Mucosa of descending colon (tissue), 3 donors: ENCODE measurements at regions not wholly inside any gene's neighbourhood (a gene's known extent, or its start where the extent isn't known, plus 50 kb on each side); places are given as distances from the start of the nearest gene placed in this dataset.
A peak's percentile ranks its signal among the peaks of the same experiment; 100 is the strongest.

Experiments used
- ATAC-seq: fragments of 200-7000 bp; cut with Tn5 transposase; one replicate; pipeline ENCODE4 v1.9.1; 2020; ENCODE audit warnings: mild to moderate bottlenecking, moderate library complexity
- DNase-seq, 3 donors: peaks; one replicate each; pipeline ENCODE4 v3.0.0-alpha.2; 2020
- H3K36me3 ChIP-seq: fragments of 200-600 bp; one replicate; pipeline ENCODE4 v1.8.0; 2021; ENCODE audit warnings: low read depth, mild to moderate bottlenecking
- H3K4me1 ChIP-seq: fragments of 200-600 bp; one replicate; pipeline ENCODE4 v1.8.0; 2021; ENCODE audit warnings: low read depth, mild to moderate bottlenecking
- H3K4me3 ChIP-seq: fragments of 200-600 bp; one replicate; pipeline ENCODE4 v1.8.0; 2021; ENCODE audit warnings: mild to moderate bottlenecking
- H3K9me3 ChIP-seq: fragments of 200-600 bp; one replicate; pipeline ENCODE4 v1.8.0; 2021; ENCODE audit warnings: mild to moderate bottlenecking
- intact Hi-C, 2 donors: fragments of 100-400 bp; cut with DNase I in 1 of 2; cut with micrococcal nuclease in 1 of 2; formaldehyde crosslinking; loops; one replicate each; pipeline versions ENCODE4 v1.11.0 to v1.11.1; 2022; cut with DNase I, micrococcal nuclease
- TF ChIP-seq, protein P1 (sequence below): fragments of 200-600 bp; IDR thresholded peaks from one replicate; pipeline ENCODE4 v1.8.0; 2022; ENCODE audit warnings: antibody characterized with exemption, mild to moderate bottlenecking
- donor health status: DM: no; HTN: no; CAD: no; lungs with moderate emphysema.
- donor health status: DM: no; HTN: no; CAD: no.
- donor health status: DM: no; HTN: yes; CAD: no.

DNA sequence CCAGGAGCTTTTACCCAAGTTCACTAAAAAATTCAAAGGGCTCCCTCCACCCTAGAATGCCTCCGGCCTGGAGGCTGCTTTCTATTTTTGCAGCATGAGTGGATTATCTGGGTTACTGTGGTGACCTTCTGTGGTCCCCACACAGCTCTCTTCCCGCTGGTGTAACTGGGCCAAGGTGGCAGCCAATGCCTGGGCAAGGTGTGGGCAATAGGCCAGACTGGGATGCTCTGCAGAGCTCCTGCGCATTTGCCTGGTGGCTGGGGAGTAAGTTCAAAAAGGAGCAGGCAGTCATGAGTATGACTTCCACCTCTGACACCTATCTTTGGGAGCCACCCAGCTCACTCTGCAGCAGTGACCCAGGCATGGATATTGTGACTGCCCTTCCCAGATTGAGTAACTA is 130.5 kb upstream of the SPRED2 start:
- intact Hi-C loops, result no loop called here
- ATAC-seq, result no peak

DNA sequence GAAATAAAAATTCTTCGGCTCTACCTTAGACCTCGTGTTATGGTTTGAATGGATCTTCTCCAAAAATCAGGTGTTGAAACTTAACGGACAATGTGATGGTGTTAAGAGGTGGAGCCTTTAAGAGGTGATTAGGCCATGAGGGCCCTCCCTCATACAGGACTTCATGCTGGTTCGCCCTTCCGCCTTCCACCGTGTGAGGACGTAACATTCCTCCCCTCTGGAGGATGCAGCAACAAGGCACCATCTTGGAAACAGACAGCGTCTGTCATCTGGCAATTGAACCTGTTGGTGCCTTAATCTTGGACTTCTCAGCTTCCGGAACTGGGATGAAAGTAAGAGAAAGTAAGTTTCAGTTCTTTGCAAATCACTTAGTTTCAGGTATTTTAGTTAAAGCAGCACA is 126.3 kb upstream of the SPRED2 start:
- Histone ChIP-seq H3K9me3 (no peaks in the 10 kb centered on the region), H3K4me1 (no peaks in the 10 kb centered on the region), H3K36me3 (no peaks in the 10 kb centered on the region), H3K4me3 (no peak overlapping the region)
- no peak for DNase-seq
- TF ChIP-seq, protein P1, sequence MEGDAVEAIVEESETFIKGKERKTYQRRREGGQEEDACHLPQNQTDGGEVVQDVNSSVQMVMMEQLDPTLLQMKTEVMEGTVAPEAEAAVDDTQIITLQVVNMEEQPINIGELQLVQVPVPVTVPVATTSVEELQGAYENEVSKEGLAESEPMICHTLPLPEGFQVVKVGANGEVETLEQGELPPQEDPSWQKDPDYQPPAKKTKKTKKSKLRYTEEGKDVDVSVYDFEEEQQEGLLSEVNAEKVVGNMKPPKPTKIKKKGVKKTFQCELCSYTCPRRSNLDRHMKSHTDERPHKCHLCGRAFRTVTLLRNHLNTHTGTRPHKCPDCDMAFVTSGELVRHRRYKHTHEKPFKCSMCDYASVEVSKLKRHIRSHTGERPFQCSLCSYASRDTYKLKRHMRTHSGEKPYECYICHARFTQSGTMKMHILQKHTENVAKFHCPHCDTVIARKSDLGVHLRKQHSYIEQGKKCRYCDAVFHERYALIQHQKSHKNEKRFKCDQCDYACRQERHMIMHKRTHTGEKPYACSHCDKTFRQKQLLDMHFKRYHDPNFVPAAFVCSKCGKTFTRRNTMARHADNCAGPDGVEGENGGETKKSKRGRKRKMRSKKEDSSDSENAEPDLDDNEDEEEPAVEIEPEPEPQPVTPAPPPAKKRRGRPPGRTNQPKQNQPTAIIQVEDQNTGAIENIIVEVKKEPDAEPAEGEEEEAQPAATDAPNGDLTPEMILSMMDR, result no peak
- intact Hi-C loops, result no loop called here
- no peak for ATAC-seq

More for the DNA sequence above, 130.5 kb upstream of the SPRED2 start:
- H3K36me3 ChIP-seq, result no peaks in the 10 kb centered on the region
- H3K9me3 ChIP-seq, result no peaks in the 10 kb centered on the region
- H3K4me3 ChIP-seq, result no peak overlapping the region
- TF ChIP-seq, protein P1, result no peak
- no peak for DNase-seq
- no peaks in the 10 kb centered on the region for H3K4me1 ChIP-seq

DNA sequence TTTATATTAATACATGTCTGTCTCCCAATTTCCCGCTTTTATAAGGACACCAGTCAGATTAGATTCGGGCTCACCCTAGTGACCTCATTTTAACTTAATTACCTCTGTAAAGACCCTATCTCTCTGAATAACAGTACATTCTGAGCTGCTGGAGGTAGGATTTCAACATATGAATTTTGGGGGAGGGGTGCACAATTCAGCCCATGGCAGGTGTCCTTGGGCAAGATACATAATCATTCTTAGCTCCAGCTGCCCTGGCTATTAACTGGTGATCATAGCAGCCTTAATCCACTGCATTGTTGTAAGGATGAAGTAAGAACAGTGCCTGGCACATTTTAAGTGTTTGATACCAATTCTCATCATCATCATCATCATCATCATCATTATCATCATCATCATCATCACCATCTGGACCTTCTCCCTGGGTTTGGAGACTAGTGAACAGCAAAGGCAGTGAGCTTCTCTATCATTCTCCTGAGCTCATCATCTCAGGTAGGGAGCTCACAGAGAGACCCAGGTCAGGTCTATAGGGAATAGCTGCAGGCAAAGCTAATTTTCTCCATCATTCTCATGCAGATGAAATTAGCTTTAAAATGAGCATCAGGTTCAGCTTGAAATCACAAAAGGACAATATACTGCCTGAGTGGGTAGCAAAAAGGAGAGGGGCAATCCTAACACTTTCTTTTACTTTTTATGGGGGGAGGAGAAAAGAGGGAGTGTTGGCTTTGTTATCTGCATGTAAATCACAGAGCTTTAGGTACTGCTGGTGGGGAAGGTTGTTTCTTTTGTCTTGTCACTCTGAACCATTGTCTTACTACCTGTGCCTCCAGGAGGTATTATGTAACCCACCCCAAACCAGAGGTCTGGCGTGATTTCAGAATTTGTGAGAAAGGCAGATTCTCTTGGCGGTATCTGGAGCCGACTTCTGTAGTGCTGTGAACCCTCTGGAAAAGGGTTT is 125.5 kb upstream of the SPRED2 start:
- Histone ChIP-seq H3K4me1 (no peaks in the 10 kb centered on the region), H3K36me3 (no peaks in the 10 kb centered on the region), H3K9me3 (no peaks in the 10 kb centered on the region), H3K4me3 (no peak overlapping the region)
- intact Hi-C loops, result no loop called here
- TF ChIP-seq, protein P1, result no peak
- DNase-seq (no peak), ATAC-seq (no peak)

DNA sequence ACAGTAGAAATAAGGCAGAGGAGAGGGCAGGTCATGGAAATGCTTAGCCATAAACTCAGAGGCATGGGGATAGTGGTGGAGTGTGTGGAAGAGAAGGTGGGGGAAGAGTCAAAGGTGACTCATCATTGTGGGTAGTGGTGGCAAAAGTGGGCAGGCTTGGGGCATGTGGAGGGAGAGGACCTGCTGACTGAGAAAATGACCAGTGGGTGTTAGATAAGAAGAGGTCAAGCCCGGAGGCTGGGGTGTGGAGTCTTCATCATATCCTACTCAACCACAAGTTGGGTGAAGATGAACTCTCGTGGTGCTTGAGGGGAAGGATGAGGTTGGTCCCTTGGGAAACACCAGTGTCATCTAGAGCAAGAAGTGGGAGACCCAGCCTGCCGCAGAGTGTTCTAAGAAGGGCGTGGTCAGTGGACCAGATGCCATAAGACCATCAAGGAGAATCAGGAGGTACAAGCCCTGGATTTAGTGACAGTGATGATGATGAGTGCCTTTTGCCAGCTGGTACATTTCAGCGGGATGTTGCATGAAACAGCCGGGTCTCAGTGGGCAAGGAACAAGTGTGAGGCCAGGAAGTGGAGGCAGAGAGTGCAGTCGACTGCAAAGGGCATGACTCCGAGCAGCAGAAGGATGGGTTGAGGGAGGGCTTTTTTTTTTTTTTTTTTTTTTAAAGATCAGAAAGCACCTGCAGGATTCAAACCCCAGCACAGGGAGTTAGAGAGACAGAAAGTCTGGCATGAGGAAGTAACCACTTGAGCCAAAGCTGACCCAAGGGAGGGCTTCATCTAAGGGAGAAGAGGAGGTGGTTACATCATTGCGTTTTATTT is 122.6 kb upstream of the SPRED2 start:
- ATAC-seq (no peak), DNase-seq (no peak)
- TF ChIP-seq, protein P1, result no peak
- Histone ChIP-seq H3K4me1 (no peaks in the 10 kb centered on the region), H3K36me3 (no peaks in the 10 kb centered on the region), H3K4me3 (no peak overlapping the region), H3K9me3 (no peaks in the 10 kb centered on the region)
- intact Hi-C loops, result loop anchor here in 1 of 2 donors (5.0 kb wide), 1 partner anchor 123 kb away; the partner anchor contains the start of gene SPRED2

DNA sequence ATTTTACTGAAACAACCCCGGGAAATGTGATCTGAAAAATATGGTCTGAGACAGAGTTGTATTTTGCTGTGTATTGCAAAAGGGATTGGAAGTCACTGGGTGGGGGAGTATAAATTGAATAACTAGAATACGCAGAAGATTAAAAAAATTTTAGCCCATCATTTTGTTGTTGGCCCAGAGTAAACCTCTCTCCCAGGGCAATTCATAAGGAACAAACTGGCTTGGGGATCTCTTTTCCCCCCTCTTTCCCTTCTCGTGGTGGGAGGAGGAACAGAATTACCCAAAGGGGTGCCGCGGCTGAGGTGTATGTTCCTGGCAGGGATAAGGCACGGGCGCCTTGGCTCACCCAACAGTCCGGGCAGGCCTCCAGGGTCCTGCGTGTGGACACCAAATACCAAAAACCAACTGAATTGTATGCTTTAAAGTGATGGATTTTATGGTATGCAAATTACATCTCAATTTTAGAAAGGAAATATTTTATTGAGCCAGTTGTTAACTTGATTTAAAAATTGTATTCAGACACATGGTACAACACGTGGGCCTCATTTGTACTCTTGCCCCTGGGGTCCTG is 121.2 kb upstream of the SPRED2 start:
- no peaks in the 10 kb centered on the region for H3K4me1 ChIP-seq
- H3K4me3 ChIP-seq, result no peak overlapping the region
- TF ChIP-seq, protein P1, result peak; percentile 6
- ATAC-seq, result no peak
- no peak for DNase-seq
- H3K9me3 ChIP-seq, result no peaks in the 10 kb centered on the region
- intact Hi-C loops, result loop anchor here in 1 of 2 donors (2.0 to 5.0 kb wide), 2 partner anchors 121 to 289 kb away; partner anchors contain the start of gene SPRED2
- no peaks in the 10 kb centered on the region for H3K36me3 ChIP-seq
